ENCODE measurements at regions not wholly inside any gene's neighbourhood (a gene's known extent, or its start where the extent isn't known, plus 50 kb on each side); places are given as distances from the start of the nearest gene placed in this dataset.

DNA sequence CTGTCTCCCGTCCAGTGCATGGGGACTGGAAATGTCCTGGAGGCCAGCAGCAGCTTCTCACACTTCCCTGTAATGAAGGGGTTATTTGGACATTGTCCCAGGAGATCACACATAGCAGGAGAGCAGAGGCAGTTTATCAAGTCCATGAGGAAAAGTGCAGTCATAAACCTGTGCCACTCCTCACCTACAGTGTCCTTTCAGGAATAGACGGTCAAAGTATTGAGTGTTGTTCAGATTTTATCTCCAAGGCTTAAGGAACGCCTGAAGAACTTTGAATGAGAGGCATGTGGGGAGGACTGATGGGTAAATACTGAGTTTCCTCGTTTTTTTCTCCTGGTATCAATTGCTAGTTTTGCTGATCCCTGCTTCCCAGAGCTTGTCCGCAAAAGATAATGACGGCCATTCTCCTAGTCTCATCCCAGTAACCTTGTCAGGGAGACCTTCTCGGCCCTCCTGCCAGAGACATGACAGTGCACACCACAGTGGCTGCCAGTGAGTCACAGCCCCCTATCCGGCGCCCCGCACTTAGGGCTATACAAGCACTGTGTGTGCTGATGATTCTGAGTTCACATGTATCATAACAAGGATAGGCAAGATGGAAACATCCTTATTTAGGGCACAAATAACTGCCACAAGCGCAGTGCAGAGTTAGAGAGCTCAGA, 495.5 kb upstream of the MGMT start:
- TF ChIP-seq, protein P1, sequence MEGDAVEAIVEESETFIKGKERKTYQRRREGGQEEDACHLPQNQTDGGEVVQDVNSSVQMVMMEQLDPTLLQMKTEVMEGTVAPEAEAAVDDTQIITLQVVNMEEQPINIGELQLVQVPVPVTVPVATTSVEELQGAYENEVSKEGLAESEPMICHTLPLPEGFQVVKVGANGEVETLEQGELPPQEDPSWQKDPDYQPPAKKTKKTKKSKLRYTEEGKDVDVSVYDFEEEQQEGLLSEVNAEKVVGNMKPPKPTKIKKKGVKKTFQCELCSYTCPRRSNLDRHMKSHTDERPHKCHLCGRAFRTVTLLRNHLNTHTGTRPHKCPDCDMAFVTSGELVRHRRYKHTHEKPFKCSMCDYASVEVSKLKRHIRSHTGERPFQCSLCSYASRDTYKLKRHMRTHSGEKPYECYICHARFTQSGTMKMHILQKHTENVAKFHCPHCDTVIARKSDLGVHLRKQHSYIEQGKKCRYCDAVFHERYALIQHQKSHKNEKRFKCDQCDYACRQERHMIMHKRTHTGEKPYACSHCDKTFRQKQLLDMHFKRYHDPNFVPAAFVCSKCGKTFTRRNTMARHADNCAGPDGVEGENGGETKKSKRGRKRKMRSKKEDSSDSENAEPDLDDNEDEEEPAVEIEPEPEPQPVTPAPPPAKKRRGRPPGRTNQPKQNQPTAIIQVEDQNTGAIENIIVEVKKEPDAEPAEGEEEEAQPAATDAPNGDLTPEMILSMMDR (IDR thresholded peaks at IDR 0.05), result no peak
- TF ChIP-seq POLR2A (IDR thresholded peaks at IDR 0.05), result no peak
